ENCODE measurements at regions not wholly inside any gene's neighbourhood (a gene's known extent, or its start where the extent isn't known, plus 50 kb on each side); places are given as distances from the start of the nearest gene placed in this dataset.

DNA sequence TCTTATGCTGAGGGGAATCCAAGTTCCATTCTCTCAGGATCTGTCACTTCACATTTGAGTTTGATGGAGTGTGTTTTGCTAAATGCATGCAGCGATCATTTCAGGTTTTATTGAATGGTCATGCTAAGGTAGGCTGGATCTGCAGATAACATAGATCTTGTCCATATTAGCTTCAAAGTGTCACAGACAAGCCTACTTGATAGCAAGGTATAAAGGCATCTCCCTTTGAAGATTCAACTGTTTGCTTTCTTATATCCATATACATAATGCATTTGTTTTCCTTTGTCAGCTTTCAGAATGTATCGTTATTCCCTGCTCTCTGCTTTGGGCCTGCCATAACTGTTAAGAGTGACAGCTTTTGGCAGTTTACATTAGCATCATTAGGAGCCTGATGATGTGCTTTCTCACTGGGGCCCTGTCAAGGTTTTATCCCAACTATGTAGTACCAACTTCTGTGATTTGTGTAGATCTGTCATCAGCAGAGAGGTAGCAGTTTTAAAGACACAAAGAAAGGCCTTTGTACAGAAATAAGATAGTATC lies 604.3 kb upstream of the CDH7 start:
- no peaks in the 10 kb centered on the region for H3K27me3 ChIP-seq (ENCODE audit: control insufficient read depth, insufficient read depth, low read length)
- no peaks in the 10 kb centered on the region for H3K4me1 Mint-ChIP-seq
- no peaks in the 10 kb centered on the region for H3K4me1 ChIP-seq (ENCODE audit: control insufficient read depth, insufficient read depth, low read length, poor library complexity, severe bottlenecking)
- H3K4me3 Mint-ChIP-seq, result no peak overlapping the region
- H3K9me3 Mint-ChIP-seq, result peaks cover 0 to 23% (median 4%) of the 10 kb centered on the region in 7 donors
- H3K27ac ChIP-seq (ENCODE audit: insufficient read depth, low read length, poor library complexity, severe bottlenecking), result no peak overlapping the region
- no peak for ATAC-seq (ENCODE audit: low read depth in 2 of 2)
- DNase-seq, result no peak
- no peaks in the 10 kb centered on the region for H3K36me3 Mint-ChIP-seq
- no peak overlapping the region for H3K27ac Mint-ChIP-seq
- peaks cover 6 to 19% of the 10 kb centered on the region in 2 experiments for H3K9me3 ChIP-seq (ENCODE audit: control insufficient read depth in 2 of 2, low read length in 2 of 2)
- H3K27me3 Mint-ChIP-seq, result no peaks in the 10 kb centered on the region
- no peaks in the 10 kb centered on the region for H3K36me3 ChIP-seq (ENCODE audit: control insufficient read depth, insufficient read depth, low read length)
- no peak overlapping the region for H3K4me3 ChIP-seq (ENCODE audit: low read depth, low read length)

DNA sequence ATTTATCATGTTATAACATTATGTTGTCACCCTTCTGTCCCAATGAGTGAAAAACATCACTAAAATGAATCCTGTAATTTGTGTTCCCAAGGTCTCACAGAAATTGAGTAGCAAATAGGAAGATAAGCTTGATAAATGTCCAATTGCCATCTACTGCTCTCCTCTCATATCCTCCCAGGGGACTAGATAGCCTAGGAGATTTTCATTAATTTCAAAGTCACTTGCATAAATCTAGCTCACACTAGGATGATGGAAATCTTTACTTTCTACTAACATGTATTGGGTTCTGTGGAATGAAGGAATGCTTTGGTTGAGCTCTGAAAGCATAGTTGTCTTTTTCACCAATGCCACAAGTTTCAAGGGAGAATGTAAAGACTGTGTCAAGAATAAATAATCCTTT lies 605.5 kb upstream of the CDH7 start:
- Mint-ChIP-seq H3K36me3 (no peaks in the 10 kb centered on the region), H3K9me3 (peaks cover 0 to 24% (median 4%) of the 10 kb centered on the region in 7 donors), H3K4me3 (no peak overlapping the region), H3K27me3 (no peaks in the 10 kb centered on the region), H3K4me1 (no peaks in the 10 kb centered on the region), H3K27ac (no peak overlapping the region)
- Histone ChIP-seq H3K4me3 (ENCODE audit: low read depth, low read length) (no peak overlapping the region), H3K36me3 (ENCODE audit: control insufficient read depth, insufficient read depth, low read length) (no peaks in the 10 kb centered on the region), H3K4me1 (ENCODE audit: control insufficient read depth, insufficient read depth, low read length, poor library complexity, severe bottlenecking) (no peaks in the 10 kb centered on the region), H3K27me3 (ENCODE audit: control insufficient read depth, insufficient read depth, low read length) (no peaks in the 10 kb centered on the region), H3K9me3 (ENCODE audit: control insufficient read depth in 2 of 2, low read length in 2 of 2) (peaks cover 6 to 19% of the 10 kb centered on the region in 2 experiments), H3K27ac (ENCODE audit: insufficient read depth, low read length, poor library complexity, severe bottlenecking) (no peak overlapping the region)
- DNase-seq (no peak), ATAC-seq (ENCODE audit: low read depth in 2 of 2) (no peak)

DNA sequence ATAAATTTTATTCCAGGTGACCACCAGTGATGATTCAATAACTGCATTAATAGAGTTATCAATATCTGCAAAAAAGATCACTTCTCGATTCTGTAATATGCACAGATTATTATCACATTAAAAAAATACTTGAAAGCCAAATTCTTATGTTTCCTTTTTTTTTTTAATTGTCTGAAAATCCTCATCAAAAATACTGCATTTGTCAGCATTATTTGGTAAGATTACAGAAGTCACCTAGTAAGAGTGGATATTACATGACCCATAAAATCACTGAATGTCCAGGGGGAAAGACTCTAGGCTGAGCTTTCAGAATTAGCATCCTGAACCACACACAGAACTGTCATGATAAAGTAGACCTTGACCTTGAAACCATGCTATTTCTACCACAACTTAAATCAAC lies 617.2 kb upstream of the CDH7 start:
- H3K27me3 ChIP-seq (ENCODE audit: control insufficient read depth, insufficient read depth, low read length), result no peaks in the 10 kb centered on the region
- ATAC-seq (ENCODE audit: low read depth in 2 of 2) (no peak), DNase-seq (no peak)
- no peaks in the 10 kb centered on the region for H3K4me1 ChIP-seq (ENCODE audit: control insufficient read depth, insufficient read depth, low read length, poor library complexity, severe bottlenecking)
- Mint-ChIP-seq H3K4me1 (no peaks in the 10 kb centered on the region), H3K27ac (no peak overlapping the region), H3K4me3 (no peak overlapping the region), H3K9me3 (peaks cover 0 to 14% (median 4%) of the 10 kb centered on the region in 7 donors), H3K27me3 (no peaks in the 10 kb centered on the region), H3K36me3 (no peaks in the 10 kb centered on the region)
- no peak overlapping the region for H3K4me3 ChIP-seq (ENCODE audit: low read depth, low read length)
- no peaks in the 10 kb centered on the region for H3K36me3 ChIP-seq (ENCODE audit: control insufficient read depth, insufficient read depth, low read length)
- H3K9me3 ChIP-seq (ENCODE audit: control insufficient read depth in 2 of 2, low read length in 2 of 2), result peaks cover 0 to 2% of the 10 kb centered on the region in 2 experiments
- no peak overlapping the region for H3K27ac ChIP-seq (ENCODE audit: insufficient read depth, low read length, poor library complexity, severe bottlenecking)

DNA sequence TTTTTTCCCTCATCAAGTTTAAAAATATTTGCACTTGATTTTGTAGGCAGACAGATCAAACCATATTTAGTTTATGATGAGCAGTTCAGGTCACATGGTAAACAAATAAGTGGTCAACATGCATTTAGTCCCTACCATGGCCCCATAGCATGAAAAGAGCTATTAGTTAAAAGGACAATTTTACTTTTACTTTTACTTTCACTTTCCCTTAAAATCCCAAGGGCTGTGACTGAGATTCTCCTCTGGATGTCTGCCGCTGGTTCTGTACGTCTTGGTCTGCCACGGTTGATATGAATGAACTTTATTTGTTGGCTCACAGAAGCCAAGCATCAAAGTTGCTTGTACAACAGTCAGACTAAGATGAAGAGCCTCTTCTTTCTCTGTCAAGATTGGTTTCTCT lies 626.2 kb upstream of the CDH7 start:
- no peak overlapping the region for H3K4me3 Mint-ChIP-seq
- no peak overlapping the region for H3K27ac ChIP-seq (ENCODE audit: insufficient read depth, low read length, poor library complexity, severe bottlenecking)
- H3K36me3 Mint-ChIP-seq, result no peaks in the 10 kb centered on the region
- peaks cover 2 to 45% (median 11%) of the 10 kb centered on the region in 7 donors for H3K9me3 Mint-ChIP-seq
- no peaks in the 10 kb centered on the region for H3K27me3 Mint-ChIP-seq
- no peaks in the 10 kb centered on the region for H3K4me1 ChIP-seq (ENCODE audit: control insufficient read depth, insufficient read depth, low read length, poor library complexity, severe bottlenecking)
- DNase-seq, result no peak
- H3K27ac Mint-ChIP-seq, result no peak overlapping the region
- no peak for ATAC-seq (ENCODE audit: low read depth in 2 of 2)
- peaks cover 0 to 2% (median 0%) of the 10 kb centered on the region in 4 donors for H3K4me1 Mint-ChIP-seq
- H3K4me3 ChIP-seq (ENCODE audit: low read depth, low read length), result no peak overlapping the region
- H3K9me3 ChIP-seq (ENCODE audit: control insufficient read depth in 2 of 2, low read length in 2 of 2), result peaks cover 2 to 13% of the 10 kb centered on the region in 2 experiments
- H3K27me3 ChIP-seq (ENCODE audit: control insufficient read depth, insufficient read depth, low read length), result no peaks in the 10 kb centered on the region
- no peaks in the 10 kb centered on the region for H3K36me3 ChIP-seq (ENCODE audit: control insufficient read depth, insufficient read depth, low read length)

DNA sequence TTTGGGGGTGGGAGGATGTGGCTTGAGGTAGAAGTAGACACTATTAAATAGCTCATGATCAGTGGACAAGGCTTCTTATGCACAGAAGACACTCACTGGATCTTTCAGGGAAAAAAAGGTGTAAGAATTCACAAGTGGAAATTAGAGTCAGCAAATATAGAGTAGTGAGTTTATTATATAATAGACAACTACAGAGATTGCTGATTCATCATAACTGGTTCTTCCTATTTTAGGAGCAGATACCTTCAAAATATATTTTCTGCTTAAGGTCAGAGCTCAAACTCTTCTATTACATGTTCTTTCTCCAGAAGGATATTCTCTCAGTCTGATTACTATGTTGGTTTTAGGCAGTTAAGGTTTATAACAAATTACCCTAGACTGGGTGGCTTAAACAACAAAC lies 646.9 kb upstream of the CDH7 start:
- no peaks in the 10 kb centered on the region for H3K27me3 ChIP-seq (ENCODE audit: control insufficient read depth, insufficient read depth, low read length)
- Mint-ChIP-seq H3K27me3 (no peaks in the 10 kb centered on the region), H3K27ac (no peak overlapping the region), H3K36me3 (no peaks in the 10 kb centered on the region), H3K4me3 (no peak overlapping the region), H3K4me1 (no peaks in the 10 kb centered on the region), H3K9me3 (peaks cover 4 to 40% (median 9%) of the 10 kb centered on the region in 7 donors)
- H3K4me3 ChIP-seq (ENCODE audit: low read depth, low read length), result no peak overlapping the region
- no peaks in the 10 kb centered on the region for H3K9me3 ChIP-seq (ENCODE audit: control insufficient read depth in 2 of 2, low read length in 2 of 2)
- H3K4me1 ChIP-seq (ENCODE audit: control insufficient read depth, insufficient read depth, low read length, poor library complexity, severe bottlenecking), result no peaks in the 10 kb centered on the region
- ATAC-seq (ENCODE audit: low read depth in 2 of 2), result no peak
- no peaks in the 10 kb centered on the region for H3K36me3 ChIP-seq (ENCODE audit: control insufficient read depth, insufficient read depth, low read length)
- DNase-seq, result no peak
- no peak overlapping the region for H3K27ac ChIP-seq (ENCODE audit: insufficient read depth, low read length, poor library complexity, severe bottlenecking)

DNA sequence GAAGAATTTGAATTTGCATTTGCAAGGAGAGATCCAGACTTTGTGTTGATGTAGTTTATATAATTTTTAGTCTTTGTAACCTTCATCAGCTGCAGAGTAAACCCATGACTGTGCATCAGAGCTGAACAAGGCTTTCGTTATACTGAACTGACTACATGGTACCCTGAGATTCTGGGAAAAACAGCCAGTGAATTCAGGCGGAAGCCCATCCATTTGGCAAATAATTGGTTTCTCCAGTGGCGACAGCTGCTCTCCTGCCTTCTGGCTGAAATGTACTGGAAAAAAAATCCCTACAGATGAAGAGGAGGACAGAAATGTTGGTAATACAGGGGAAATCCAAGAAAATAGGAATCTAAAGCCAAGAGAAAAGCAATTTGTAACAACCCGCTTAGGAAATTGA lies 657.5 kb upstream of the CDH7 start:
- no peak for DNase-seq
- Histone ChIP-seq H3K4me1 (ENCODE audit: control insufficient read depth, insufficient read depth, low read length, poor library complexity, severe bottlenecking) (no peaks in the 10 kb centered on the region), H3K4me3 (ENCODE audit: low read depth, low read length) (no peak overlapping the region), H3K27me3 (ENCODE audit: control insufficient read depth, insufficient read depth, low read length) (no peaks in the 10 kb centered on the region), H3K9me3 (ENCODE audit: control insufficient read depth in 2 of 2, low read length in 2 of 2) (peaks cover 0 to 9% of the 10 kb centered on the region in 2 experiments), H3K27ac (ENCODE audit: insufficient read depth, low read length, poor library complexity, severe bottlenecking) (no peak overlapping the region), H3K36me3 (ENCODE audit: control insufficient read depth, insufficient read depth, low read length) (no peaks in the 10 kb centered on the region)
- Mint-ChIP-seq H3K9me3 (peaks cover 0 to 11% (median 3%) of the 10 kb centered on the region in 7 donors), H3K4me3 (no peak overlapping the region), H3K27me3 (no peaks in the 10 kb centered on the region), H3K27ac (no peak overlapping the region), H3K36me3 (no peaks in the 10 kb centered on the region), H3K4me1 (no peaks in the 10 kb centered on the region)
- no peak for ATAC-seq (ENCODE audit: low read depth in 2 of 2)

DNA sequence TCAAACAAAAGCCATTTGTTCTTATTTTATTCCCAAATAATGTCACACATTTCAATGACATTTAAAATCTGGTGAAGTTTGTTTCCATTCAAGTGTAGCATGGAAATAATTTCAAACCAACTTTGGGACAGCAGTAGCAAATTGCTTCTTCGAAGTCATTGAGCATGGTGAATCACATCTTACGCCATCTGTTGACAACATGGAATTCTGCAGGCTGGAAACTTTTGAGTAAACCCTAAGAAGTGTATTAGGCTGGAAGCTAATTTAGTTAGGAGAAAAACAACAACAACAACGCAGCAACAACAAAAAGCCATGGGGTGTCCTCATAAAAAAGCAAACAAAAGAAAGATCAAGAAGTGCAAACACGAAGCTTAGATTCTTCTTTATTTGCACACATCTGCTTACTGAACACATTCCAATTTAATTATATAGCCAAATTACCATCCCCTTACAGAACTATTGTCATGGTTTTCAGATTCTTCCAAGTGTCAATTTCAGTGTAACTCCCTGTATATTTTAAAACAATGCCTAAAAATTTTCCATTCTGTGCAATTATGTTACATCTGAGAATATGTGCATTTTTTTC lies 659.0 kb upstream of the CDH7 start:
- H3K27ac Mint-ChIP-seq, result no peak overlapping the region
- no peak overlapping the region for H3K4me3 ChIP-seq (ENCODE audit: low read depth, low read length)
- H3K27ac ChIP-seq (ENCODE audit: insufficient read depth, low read length, poor library complexity, severe bottlenecking), result no peak overlapping the region
- H3K27me3 Mint-ChIP-seq, result no peaks in the 10 kb centered on the region
- no peaks in the 10 kb centered on the region for H3K36me3 ChIP-seq (ENCODE audit: control insufficient read depth, insufficient read depth, low read length)
- H3K4me3 Mint-ChIP-seq, result no peak overlapping the region
- DNase-seq, result no peak
- no peaks in the 10 kb centered on the region for H3K4me1 Mint-ChIP-seq
- no peaks in the 10 kb centered on the region for H3K36me3 Mint-ChIP-seq
- no peak for ATAC-seq (ENCODE audit: low read depth in 2 of 2)
- no peaks in the 10 kb centered on the region for H3K4me1 ChIP-seq (ENCODE audit: control insufficient read depth, insufficient read depth, low read length, poor library complexity, severe bottlenecking)
- peaks cover 0 to 7% (median 3%) of the 10 kb centered on the region in 7 donors for H3K9me3 Mint-ChIP-seq
- no peaks in the 10 kb centered on the region for H3K27me3 ChIP-seq (ENCODE audit: control insufficient read depth, insufficient read depth, low read length)
- peaks cover 0 to 9% of the 10 kb centered on the region in 2 experiments for H3K9me3 ChIP-seq (ENCODE audit: control insufficient read depth in 2 of 2, low read length in 2 of 2)

DNA sequence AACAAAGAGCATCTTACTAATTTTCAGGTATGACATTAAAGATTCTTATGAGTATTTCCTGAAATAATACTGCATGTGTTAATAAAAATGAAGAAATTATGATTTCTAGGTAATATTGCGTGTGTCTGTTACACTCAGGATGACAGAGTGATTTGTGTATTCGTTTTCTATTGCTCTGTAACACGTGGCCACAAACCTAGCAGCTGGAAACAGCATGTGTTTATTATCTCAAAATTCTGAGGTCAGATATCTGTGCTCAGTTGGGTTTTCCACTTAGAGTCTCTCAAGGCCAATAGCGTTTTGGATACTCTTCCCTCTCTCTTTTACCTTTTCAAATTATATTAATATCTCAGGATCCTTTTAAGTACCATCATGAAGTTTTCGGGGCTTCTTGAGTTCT lies 667.9 kb upstream of the CDH7 start:
- Mint-ChIP-seq H3K27me3 (no peaks in the 10 kb centered on the region), H3K27ac (no peak overlapping the region), H3K9me3 (peaks cover 0 to 13% (median 3%) of the 10 kb centered on the region in 7 donors), H3K4me1 (no peaks in the 10 kb centered on the region), H3K4me3 (no peak overlapping the region), H3K36me3 (no peaks in the 10 kb centered on the region)
- peaks cover 0 to 3% of the 10 kb centered on the region in 2 experiments for H3K9me3 ChIP-seq (ENCODE audit: control insufficient read depth in 2 of 2, low read length in 2 of 2)
- H3K27ac ChIP-seq (ENCODE audit: insufficient read depth, low read length, poor library complexity, severe bottlenecking), result no peak overlapping the region
- H3K27me3 ChIP-seq (ENCODE audit: control insufficient read depth, insufficient read depth, low read length), result no peaks in the 10 kb centered on the region
- H3K4me1 ChIP-seq (ENCODE audit: control insufficient read depth, insufficient read depth, low read length, poor library complexity, severe bottlenecking), result no peaks in the 10 kb centered on the region
- no peak for DNase-seq
- no peaks in the 10 kb centered on the region for H3K36me3 ChIP-seq (ENCODE audit: control insufficient read depth, insufficient read depth, low read length)
- no peak for ATAC-seq (ENCODE audit: low read depth in 2 of 2)
- no peak overlapping the region for H3K4me3 ChIP-seq (ENCODE audit: low read depth, low read length)

Data from CD4-positive, CD25-positive, alpha-beta regulatory T cell (primary cell).